Ectodermal cell (in vitro differentiated cells): ENCODE measurements at regions not wholly inside any gene's neighbourhood (a gene's known extent, or its start where the extent isn't known, plus 50 kb on each side); places are given as distances from the start of the nearest gene placed in this dataset.
"Not testable (repeated sequence)": the region's sequence is repeated elsewhere in the genome, so short reads cannot be mapped to it uniquely, and the experiment has no call there.

ENCODE experiments used
- H3K27ac ChIP-seq: 2 replicates; pipeline ENCODE4 v1.7.0; 2013; ENCODE audit warnings: mild to moderate bottlenecking, low read depth, low read length; ENCODE audit not compliant: insufficient read depth, poor library complexity, severe bottlenecking
- H3K27me3 ChIP-seq: 2 replicates; pipeline ENCODE4 v1.7.0; 2013; ENCODE audit warnings: mild to moderate bottlenecking, low read length; ENCODE audit not compliant: insufficient read depth, control insufficient read depth, poor library complexity, severe bottlenecking
- H3K36me3 ChIP-seq: one replicate; pipeline ENCODE4 v1.7.0; 2013; ENCODE audit warnings: low read length; ENCODE audit not compliant: control insufficient read depth, insufficient read depth
- H3K4me1 ChIP-seq: one replicate; pipeline ENCODE4 v1.7.0; 2013; ENCODE audit warnings: low read length; ENCODE audit not compliant: control insufficient read depth, insufficient read depth
- H3K4me3 ChIP-seq: 2 replicates; pipeline ENCODE4 v1.7.0; 2013; ENCODE audit warnings: low read depth, low read length, control low read depth; ENCODE audit not compliant: insufficient read depth
- H3K9me3 ChIP-seq: 2 replicates; pipeline ENCODE4 v1.7.0; 2013; ENCODE audit warnings: mild to moderate bottlenecking, low read length, moderate library complexity; ENCODE audit not compliant: control insufficient read depth
- WGBS, 2 experiments: methylation state at CpG; one replicate each; pipeline ENCODE4 v1.1.7; 2013; ENCODE audit warnings: missing lambda C conversion rate in 2 of 2; 5-methylcytosine and 5-hydroxymethylcytosine counted together

DNA sequence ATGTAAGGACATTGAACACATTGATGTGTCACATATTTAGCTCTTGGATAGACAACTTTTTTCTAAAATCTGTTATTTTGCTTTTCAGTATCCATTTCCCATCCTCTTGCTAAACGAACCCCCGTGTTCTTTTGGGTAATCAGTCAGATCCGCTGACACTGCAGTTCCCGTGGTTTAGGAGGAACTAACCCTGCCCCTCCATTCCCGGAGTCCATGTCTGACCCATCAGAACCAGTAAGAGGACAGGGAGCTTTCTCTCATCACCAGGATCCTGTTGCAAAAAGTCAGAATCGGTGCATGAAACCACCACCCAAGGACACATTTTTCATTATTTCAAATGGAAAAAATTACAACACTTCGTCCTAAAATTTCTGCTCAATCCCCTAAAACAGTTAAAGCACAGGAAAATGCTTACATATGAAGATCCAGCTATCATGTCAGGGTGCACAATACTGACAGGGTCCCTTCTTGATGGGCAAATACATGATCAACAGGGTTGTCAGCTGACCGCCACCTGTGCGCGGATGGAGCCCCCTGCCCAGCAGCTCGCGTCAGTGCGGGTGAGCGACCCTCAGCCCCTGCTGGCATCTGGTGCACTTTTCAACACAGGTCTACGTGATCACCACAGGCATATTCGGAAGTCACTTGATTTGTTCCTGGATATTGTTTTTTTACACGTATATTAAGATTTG is 276.8 kb downstream of the ADGRD1 start:
- no peaks in the 10 kb centered on the region for H3K36me3 ChIP-seq
- H3K27me3 ChIP-seq, result no peaks in the 10 kb centered on the region
- WGBS, 2 experiments, result 89 to 90% methylated on average over 17 of the region's 17 CpGs
- no peak overlapping the region for H3K27ac ChIP-seq
- H3K4me1 ChIP-seq, result peaks cover 18% of the 10 kb centered on the region
- no peak overlapping the region for H3K4me3 ChIP-seq
- no peaks in the 10 kb centered on the region for H3K9me3 ChIP-seq

DNA sequence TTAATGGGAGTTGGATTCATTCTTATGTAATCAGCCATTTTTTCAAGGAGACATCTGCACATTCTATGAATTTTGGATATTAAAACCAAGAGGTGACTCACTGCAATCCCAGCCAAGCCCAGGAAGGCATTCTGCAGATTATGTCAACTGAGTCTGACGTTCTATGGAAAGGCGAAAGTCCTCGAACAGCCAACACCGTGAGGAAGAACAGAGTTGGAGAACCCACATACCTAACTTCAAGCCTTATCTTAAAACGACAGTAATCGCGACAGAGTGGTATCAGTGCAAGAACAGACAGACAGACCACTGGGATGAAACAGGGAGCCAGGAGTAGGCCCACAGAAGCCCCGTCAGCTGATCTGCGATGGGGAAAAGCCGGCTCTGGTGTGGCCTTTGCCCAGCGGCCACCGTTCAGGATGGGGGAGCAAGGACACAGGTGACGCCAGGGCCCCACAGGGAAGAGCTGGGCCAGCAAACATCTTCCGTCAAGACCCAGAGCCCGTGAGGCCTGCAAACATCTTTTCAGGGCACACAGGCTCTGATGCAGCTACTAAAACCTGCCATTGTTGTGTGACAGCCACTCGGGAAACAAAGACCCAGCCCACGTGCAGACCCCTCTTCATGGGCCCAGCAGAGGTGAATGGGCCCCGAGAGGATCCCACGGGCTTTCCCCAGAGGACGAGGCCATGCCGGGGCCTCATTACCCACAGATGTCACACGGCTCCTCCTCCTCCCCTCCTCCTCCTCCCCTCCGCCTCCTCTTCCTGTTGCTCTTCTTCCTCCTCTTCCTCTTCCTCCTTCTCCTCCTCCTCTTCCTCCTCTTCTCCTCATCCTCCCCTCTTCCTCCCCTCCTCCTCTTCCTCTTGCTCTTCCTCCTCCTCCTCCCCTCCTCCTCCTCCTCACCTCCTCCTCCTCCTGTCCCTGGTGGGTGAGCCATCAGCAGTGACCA is 277.6 kb downstream of the ADGRD1 start:
- H3K4me3 ChIP-seq, result no peak overlapping the region
- peaks cover 18% of the 10 kb centered on the region for H3K4me1 ChIP-seq
- no peaks in the 10 kb centered on the region for H3K27me3 ChIP-seq
- 87 to 90% methylated on average over 23 of the region's 23 CpGs for WGBS, 2 experiments
- H3K27ac ChIP-seq, result no peak overlapping the region
- no peaks in the 10 kb centered on the region for H3K36me3 ChIP-seq
- H3K9me3 ChIP-seq, result no peaks in the 10 kb centered on the region

DNA sequence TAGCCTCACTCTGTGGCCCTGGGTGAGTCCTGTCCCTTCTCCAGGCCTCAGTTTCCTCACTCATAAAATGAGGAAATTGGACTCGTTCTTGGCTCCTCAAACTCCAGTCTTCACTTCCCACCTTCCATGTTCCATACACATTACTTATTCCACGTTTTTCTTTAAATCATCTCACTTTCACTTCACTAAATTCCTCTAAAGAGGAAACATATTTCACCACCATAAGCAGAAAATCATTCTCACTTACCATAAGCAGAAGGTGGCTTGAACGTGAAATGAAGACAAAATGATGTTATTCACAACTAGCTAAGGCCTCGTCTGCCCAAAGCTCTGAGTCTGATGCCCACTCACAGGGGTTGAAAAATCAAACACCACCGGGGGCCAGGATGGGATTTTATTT is 278.3 kb downstream of the ADGRD1 start:
- H3K27me3 ChIP-seq, result no peaks in the 10 kb centered on the region
- no peak overlapping the region for H3K4me3 ChIP-seq
- WGBS, 2 experiments, result 92 to 95% methylated on average over 5 of the region's 5 CpGs
- H3K9me3 ChIP-seq, result no peaks in the 10 kb centered on the region
- H3K27ac ChIP-seq, result no peak overlapping the region
- peaks cover 18% of the 10 kb centered on the region for H3K4me1 ChIP-seq
- H3K36me3 ChIP-seq, result no peaks in the 10 kb centered on the region

DNA sequence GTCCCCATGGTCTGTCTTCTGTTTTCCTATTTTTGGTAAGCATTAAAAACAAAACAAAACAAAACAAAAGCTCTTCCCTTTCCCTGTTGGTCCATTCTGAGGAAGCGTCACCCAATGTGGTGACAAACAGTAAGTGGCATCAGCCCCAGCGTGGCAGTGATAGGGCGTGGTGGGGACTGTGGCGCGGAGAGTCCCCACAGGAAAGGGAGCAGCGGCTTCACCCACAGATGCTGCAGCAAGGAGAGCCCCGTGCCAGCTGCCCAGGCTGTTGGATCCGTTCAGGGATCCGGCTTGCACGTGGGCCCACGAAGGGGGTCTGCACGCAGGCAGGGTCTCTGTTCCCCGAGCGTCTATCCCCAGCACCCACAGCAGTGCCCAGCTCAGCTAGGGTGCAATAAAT is 279.2 kb downstream of the ADGRD1 start:
- not testable (repeated sequence) for H3K27me3 ChIP-seq, H3K9me3 ChIP-seq, H3K36me3 ChIP-seq, H3K27ac ChIP-seq, H3K4me3 ChIP-seq
- peaks cover 18% of the 10 kb centered on the region for H3K4me1 ChIP-seq
- whole genome bisulfite sequencing, 2 experiments, result 93 to 97% methylated on average over 11 to 13 of the region's 14 CpGs

DNA sequence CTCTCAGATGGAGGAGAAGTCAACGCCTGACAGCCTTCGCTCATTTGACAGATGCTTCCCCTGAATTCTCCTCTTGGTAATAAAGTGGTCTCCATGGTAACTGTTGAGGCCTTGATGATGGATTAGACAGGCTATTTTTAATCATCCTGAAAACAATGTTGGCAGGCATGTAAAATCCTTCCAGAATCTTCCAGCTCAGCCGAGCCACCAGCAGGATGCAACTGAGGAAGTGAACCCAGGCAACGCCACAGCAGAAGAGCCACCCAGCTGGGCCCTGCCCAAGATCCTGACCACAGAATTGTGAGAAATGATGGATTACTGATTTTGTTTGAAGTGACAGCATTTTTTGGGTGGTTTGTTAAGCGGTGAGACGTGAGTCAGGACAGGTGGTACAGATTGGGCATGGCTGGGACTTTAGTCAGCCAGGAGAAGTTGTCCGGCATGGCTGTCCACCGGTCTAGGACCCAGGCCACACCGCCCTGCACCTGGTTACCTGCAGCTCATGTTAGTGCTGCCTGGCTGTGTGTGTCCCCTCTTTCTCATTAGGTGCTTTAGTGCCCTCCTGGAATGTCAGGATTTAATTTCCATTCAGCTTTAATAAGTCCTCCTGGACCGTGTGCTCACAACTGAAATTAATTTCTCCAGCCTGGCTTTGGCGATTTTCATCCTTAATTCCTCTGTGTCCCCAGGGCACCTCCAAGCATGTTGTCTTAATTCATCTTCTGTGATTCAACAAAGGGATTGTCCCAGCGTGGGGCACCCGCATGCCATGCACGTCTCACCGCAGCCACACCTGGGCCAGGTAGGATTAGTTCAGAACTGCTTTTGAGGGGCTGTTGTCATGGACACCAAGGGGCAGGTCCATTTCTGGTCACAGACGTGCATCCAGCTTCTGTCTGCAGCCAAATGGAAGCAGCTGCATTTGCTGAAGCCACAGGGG is 280.4 kb downstream of the ADGRD1 start:
- not testable (repeated sequence) for H3K9me3 ChIP-seq, H3K27me3 ChIP-seq, H3K27ac ChIP-seq, H3K36me3 ChIP-seq, H3K4me3 ChIP-seq
- 79 to 81% methylated on average over 15 of the region's 16 CpGs for WGBS, 2 experiments
- H3K4me1 ChIP-seq, result peaks cover 18% of the 10 kb centered on the region

DNA sequence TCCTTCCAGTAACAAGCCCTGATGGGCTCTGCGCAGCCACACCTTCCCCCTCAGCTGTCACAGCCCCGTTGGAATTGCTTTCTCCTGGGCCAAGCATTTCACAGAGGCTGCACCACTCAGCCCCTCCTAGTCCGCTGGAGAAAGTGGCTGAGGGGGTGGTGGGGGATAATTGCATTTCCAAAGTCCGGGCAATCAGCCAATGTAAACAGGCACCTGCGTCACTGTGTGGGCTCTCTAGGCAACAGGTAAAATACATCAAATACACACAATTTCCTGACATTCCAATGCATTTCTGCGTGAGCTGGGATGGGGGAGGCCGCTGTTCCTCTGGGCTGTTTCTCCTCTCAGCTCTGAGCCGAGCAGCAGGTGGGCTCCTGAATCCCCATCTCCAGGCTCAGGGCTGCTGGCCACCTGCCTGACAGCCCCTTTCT is 281.1 kb downstream of the ADGRD1 start:
- H3K4me3 ChIP-seq, H3K36me3 ChIP-seq, H3K9me3 ChIP-seq, H3K27me3 ChIP-seq, H3K27ac ChIP-seq: not testable (repeated sequence)
- 13 to 23% methylated on average over 2 of the region's 8 CpGs for WGBS, 2 experiments
- peaks cover 12% of the 10 kb centered on the region for H3K4me1 ChIP-seq

DNA sequence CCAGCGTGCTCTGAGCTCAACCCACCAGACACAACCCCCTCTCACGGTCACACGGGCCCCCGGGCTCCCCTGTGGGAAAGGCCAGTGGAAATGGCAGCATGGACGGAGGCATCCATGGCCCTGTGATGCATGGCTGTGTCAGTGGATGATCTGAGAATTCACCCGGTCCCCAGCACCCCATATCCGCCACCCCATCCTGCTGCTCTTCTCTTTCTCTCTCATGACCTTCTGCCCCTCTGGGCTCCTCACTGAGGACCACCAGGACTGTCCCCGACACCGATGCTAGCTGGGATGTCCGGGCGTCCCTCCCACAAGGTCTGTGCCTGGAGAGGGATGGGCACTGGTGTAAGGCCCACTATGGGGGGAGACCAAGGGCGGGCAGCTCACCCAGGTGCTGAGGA is 282.2 kb downstream of the ADGRD1 start:
- Histone ChIP-seq H3K9me3 (no peaks in the 10 kb centered on the region), H3K36me3 (no peaks in the 10 kb centered on the region), H3K27me3 (no peaks in the 10 kb centered on the region), H3K4me1 (peaks cover 3% of the 10 kb centered on the region), H3K27ac (no peak overlapping the region), H3K4me3 (no peak overlapping the region)
- WGBS, 2 experiments, result 91 to 92% methylated on average over 12 of the region's 12 CpGs

DNA sequence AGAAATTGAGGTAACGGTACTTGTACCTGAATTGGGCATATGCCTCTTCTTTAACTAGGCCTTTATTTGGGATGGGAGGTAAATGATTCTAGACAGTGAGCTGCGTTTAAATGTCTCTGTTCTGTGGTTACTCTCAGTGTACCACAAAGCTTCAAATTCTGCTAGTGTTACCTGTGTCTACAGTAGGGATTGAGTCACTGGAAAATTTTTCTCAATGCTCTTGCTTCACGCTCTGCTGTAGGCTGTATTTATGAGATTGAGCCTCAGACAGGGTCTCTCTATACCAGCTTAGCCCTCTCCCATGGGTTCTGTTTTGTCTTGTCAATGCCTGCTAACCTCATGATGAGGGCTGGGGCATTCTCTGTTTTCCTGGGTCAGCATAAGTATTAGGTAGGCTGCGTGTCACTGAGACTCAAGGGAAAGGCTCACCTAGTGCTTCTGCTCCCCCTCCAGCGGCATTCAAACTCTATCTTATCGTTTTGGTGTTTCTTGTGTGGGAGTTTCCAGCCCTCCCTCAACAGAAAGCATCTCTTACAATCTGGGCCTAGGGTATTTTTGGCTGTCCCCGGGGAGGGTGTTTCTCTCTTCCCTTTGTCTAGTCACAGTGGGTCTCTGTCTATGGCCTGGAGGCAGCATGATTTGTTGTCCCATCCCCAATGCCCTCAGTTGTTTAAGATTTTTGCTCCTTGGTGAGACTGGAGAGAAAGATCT is 285.8 kb downstream of the ADGRD1 start:
- Histone ChIP-seq H3K36me3 (no peaks in the 10 kb centered on the region), H3K9me3 (peaks cover 2% of the 10 kb centered on the region), H3K27me3 (no peaks in the 10 kb centered on the region), H3K27ac (no peak overlapping the region), H3K4me1 (no peaks in the 10 kb centered on the region), H3K4me3 (no peak overlapping the region)
- 78 to 83% methylated on average over 7 of the region's 7 CpGs for WGBS, 2 experiments

DNA sequence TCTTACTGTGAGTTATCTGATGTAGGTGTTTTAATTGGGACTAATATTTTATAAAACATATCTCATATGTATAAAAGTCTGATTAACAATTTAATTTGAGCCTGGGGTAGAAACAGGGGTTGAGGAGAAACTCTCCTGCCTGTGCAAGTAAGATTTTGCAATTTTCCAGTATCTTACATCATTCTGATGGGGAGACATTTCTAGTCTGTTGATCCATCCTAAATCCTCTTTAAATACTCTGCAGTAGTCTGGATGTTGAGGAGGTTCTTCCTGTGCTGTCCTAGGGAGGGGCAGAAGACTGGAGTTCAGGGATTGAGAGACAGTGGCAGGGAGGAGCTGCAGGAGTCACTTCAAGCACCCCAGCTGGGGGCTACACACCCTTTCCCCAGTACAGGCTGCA is 287.8 kb downstream of the ADGRD1 start:
- Histone ChIP-seq H3K36me3 (no peaks in the 10 kb centered on the region), H3K27ac (no peak overlapping the region)

More for the DNA sequence above, 287.8 kb downstream of the ADGRD1 start:
- no peaks in the 10 kb centered on the region for H3K27me3 ChIP-seq
- no peak overlapping the region for H3K4me3 ChIP-seq
- no peaks in the 10 kb centered on the region for H3K4me1 ChIP-seq
- peaks cover 2% of the 10 kb centered on the region for H3K9me3 ChIP-seq
